Activated CD8-positive, alpha-beta T cell treated with anti-CD3 and anti-CD28 coated beads, Interleukin-2, amount 10 ng/mL, durations not matched to agents 7 days and 5 days (primary cell): ENCODE measurements at regions not wholly inside any gene's neighbourhood (a gene's known extent, or its start where the extent isn't known, plus 50 kb on each side); places are given as distances from the start of the nearest gene placed in this dataset.

Experiments used
- ATAC-seq: fragments of 150-1000 bp; cut with Tn5 transposase; one replicate; pipeline ENCODE4 v1.10.0; 2021; ENCODE audit warnings: moderate library complexity
- CTCF ChIA-PET: fragments of 350-600 bp; sonication (Branson Sonifier 250); formaldehyde crosslinking; loops from one replicate; lab custom pipeline; 2021; ENCODE audit warnings: antibody characterized with exemption; lab: Charles Lee
- POLR2A ChIA-PET: fragments of 350-600 bp; sonication (Branson Sonifier 250); formaldehyde crosslinking; loops from one replicate; lab custom pipeline; 2021; ENCODE audit warnings: antibody characterized with exemption; lab: Charles Lee
- DNase-seq: peaks from one replicate; pipeline ENCODE4 v3.0.0-alpha.2; 2020
- H3K27ac Mint-ChIP-seq: one replicate; pipeline ENCODE4 v1.8.0; 2021; ENCODE audit warnings: mild to moderate bottlenecking, mixed read lengths
- H3K27me3 Mint-ChIP-seq: one replicate; pipeline ENCODE4 v1.8.0; 2021; ENCODE audit warnings: low read depth, mixed read lengths
- H3K36me3 Mint-ChIP-seq: one replicate; pipeline ENCODE4 v1.8.0; 2021; ENCODE audit warnings: low read depth, mixed read lengths
- H3K4me1 Mint-ChIP-seq: one replicate; pipeline ENCODE4 v1.8.0; 2021; ENCODE audit warnings: low read depth, mixed read lengths
- H3K4me3 Mint-ChIP-seq: one replicate; pipeline ENCODE4 v1.8.0; 2021; ENCODE audit warnings: mild to moderate bottlenecking, mixed read lengths
- H3K9me3 Mint-ChIP-seq: one replicate; pipeline ENCODE4 v1.8.0; 2022; ENCODE audit warnings: mixed read lengths; ENCODE audit not compliant: insufficient read depth

DNA sequence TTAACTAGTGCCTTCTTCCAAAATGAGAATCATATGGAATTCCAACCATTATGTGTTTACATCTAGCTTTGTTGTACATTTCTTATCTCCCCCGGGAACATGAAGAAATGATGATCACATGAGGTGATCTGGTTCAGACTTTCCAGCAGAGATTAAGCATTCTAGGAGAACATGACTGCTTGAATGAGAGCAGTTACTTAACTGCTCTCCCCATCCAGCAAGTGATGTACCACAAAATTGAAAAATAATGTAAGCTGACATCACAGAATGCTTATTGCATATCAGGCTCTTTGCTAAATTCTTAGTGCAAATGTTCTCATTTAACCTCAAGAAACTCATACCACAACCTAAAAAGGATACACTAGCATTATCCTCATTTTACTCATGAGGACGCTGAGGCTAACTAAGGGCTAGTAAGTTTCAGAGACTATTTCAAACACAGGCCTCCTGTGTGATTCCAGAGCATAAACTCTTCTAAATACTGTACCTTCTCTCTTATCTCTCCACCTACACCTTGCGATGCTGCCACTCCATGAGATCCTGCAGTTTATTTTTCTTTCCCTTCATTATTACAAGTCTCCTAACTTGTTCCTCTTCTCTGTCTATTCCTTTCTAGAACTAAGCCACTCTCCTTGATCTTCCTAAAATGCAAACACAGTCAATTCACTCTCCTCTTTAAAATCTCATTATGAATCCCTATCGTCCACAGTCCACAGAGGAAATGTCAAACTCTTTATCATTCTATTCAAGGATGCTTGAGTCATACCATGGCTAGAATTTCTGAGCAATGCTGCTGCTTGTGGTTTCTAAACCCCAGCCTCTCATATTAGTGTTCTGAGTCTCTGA lies 1224.8 kb upstream of the ZEB2 start:
- Mint-ChIP-seq H3K27me3 (no peaks in the 10 kb centered on the region), H3K9me3 (no peaks in the 10 kb centered on the region), H3K27ac (no peak overlapping the region), H3K36me3 (no peaks in the 10 kb centered on the region), H3K4me1 (peaks cover 4% of the 10 kb centered on the region), H3K4me3 (no peak overlapping the region)
- no peak for DNase-seq
- ChIA-PET POLR2A (no interaction called here), CTCF (no interaction called here)
- ATAC-seq, result no peak

GRCh38 chr2:145743011-145743410 lies 1223.1 kb upstream of the ZEB2 start:
- Mint-ChIP-seq H3K4me1 (peaks cover 4% of the 10 kb centered on the region), H3K4me3 (no peak overlapping the region), H3K27ac (no peak overlapping the region), H3K27me3 (no peaks in the 10 kb centered on the region), H3K9me3 (no peaks in the 10 kb centered on the region), H3K36me3 (no peaks in the 10 kb centered on the region)
- ChIA-PET CTCF (no interaction called here), POLR2A (no interaction called here)
- DNase-seq (no peak), ATAC-seq (no peak)

- H3K4me1 Mint-ChIP-seq, result peaks cover 4% of the 10 kb centered on the region
- ChIA-PET CTCF (interaction anchor here (1.0 kb wide), 1 partner anchor 11 kb away, joined by 3 read pairs; no protein-coding TSS in a partner anchor), POLR2A (no interaction called here)
- H3K9me3 Mint-ChIP-seq, result no peaks in the 10 kb centered on the region
- ATAC-seq, result no peak
- H3K27me3 Mint-ChIP-seq, result no peaks in the 10 kb centered on the region
- H3K36me3 Mint-ChIP-seq, result no peaks in the 10 kb centered on the region
- DNase-seq, result no peak
- H3K27ac Mint-ChIP-seq, result no peak overlapping the region
- no peak overlapping the region for H3K4me3 Mint-ChIP-seq
Measured at GRCh38 chr2:145741636-145742035, 1221.7 kb upstream of the ZEB2 start.

GRCh38 chr2:145741181-145741580 lies 1221.3 kb upstream of the ZEB2 start:
- H3K36me3 Mint-ChIP-seq, result no peaks in the 10 kb centered on the region
- POLR2A ChIA-PET, result no interaction called here
- DNase-seq, result no peak
- no peak overlapping the region for H3K27ac Mint-ChIP-seq
- ATAC-seq, result no peak
- CTCF ChIA-PET, result interaction anchor here (1.0 kb wide), 1 partner anchor 12 kb away, joined by 3 read pairs; no protein-coding TSS in a partner anchor
- H3K9me3 Mint-ChIP-seq, result no peaks in the 10 kb centered on the region
- H3K4me3 Mint-ChIP-seq, result no peak overlapping the region
- peaks cover 4% of the 10 kb centered on the region for H3K4me1 Mint-ChIP-seq
- H3K27me3 Mint-ChIP-seq, result no peaks in the 10 kb centered on the region

DNA sequence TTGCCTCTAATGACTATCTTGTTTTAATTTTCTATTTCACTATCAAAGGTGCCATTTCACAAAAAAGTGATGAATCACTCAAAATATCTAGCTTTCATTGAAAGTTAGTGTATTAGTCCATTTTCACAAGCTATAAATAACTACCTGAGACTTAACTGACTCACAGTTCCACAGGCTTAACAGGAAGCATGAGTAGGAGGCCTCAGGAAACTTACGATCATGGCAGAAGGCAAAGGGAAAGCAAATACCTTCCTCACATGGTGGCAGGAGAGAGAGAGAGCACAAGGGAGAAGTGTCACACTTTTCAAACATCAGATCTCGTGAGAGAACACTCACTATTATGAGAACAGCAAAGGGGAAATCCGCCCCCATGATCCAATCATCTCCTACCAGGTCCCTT lies 1220.4 kb upstream of the ZEB2 start:
- H3K27ac Mint-ChIP-seq, result no peak overlapping the region
- no peaks in the 10 kb centered on the region for H3K9me3 Mint-ChIP-seq
- no peak overlapping the region for H3K4me3 Mint-ChIP-seq
- no peaks in the 10 kb centered on the region for H3K27me3 Mint-ChIP-seq
- POLR2A ChIA-PET, result no interaction called here
- ATAC-seq, result no peak
- CTCF ChIA-PET, result interaction anchor here (1.3 kb wide), 1 partner anchor 13 kb away, joined by 4 read pairs; no protein-coding TSS in a partner anchor
- H3K36me3 Mint-ChIP-seq, result no peaks in the 10 kb centered on the region
- peaks cover 4% of the 10 kb centered on the region for H3K4me1 Mint-ChIP-seq
- no peak for DNase-seq

DNA sequence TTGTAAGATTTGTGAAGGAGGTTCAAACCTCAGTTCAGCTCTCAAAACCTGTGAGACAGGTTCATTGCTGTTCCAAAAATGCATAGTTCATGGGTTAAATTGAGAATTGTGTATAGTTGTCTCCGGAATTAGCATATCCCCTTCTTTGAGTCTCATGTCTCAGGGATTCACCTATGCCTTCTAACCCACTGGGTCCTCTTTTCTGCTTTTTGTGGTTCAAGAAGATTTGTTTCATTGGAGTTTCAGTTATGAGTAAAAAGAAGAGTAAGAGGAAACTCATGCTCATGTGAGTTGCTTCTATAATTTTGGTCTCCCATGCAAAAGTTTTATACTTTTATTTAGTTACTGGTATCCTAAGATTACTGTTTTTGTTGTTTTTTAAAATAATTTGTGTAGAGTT lies 1219.8 kb upstream of the ZEB2 start:
- H3K4me1 Mint-ChIP-seq, result no peaks in the 10 kb centered on the region
- H3K9me3 Mint-ChIP-seq, result no peaks in the 10 kb centered on the region
- no peak overlapping the region for H3K4me3 Mint-ChIP-seq
- no peak for DNase-seq
- ATAC-seq, result no peak
- ChIA-PET POLR2A (no interaction called here), CTCF (interaction anchor here (1.3 kb wide), 1 partner anchor 13 kb away, joined by 4 read pairs; no protein-coding TSS in a partner anchor)
- H3K27me3 Mint-ChIP-seq, result no peaks in the 10 kb centered on the region
- H3K27ac Mint-ChIP-seq, result no peak overlapping the region
- H3K36me3 Mint-ChIP-seq, result no peaks in the 10 kb centered on the region

- ChIA-PET CTCF (interaction anchor here (1.0 kb wide), 1 partner anchor 16 kb away, joined by 3 read pairs; no protein-coding TSS in a partner anchor), POLR2A (no interaction called here)
- no peak overlapping the region for H3K27ac Mint-ChIP-seq
- H3K9me3 Mint-ChIP-seq, result no peaks in the 10 kb centered on the region
- no peak for ATAC-seq
- no peak overlapping the region for H3K4me3 Mint-ChIP-seq
- H3K27me3 Mint-ChIP-seq, result no peaks in the 10 kb centered on the region
- H3K36me3 Mint-ChIP-seq, result no peaks in the 10 kb centered on the region
- H3K4me1 Mint-ChIP-seq, result no peaks in the 10 kb centered on the region
- DNase-seq, result no peak
Measured at GRCh38 chr2:145736871-145737270, 1217.0 kb upstream of the ZEB2 start.

- no peaks in the 10 kb centered on the region for H3K27me3 Mint-ChIP-seq
- no peak overlapping the region for H3K27ac Mint-ChIP-seq
- no peaks in the 10 kb centered on the region for H3K9me3 Mint-ChIP-seq
- H3K4me1 Mint-ChIP-seq, result no peaks in the 10 kb centered on the region
- no peak for ATAC-seq
- H3K36me3 Mint-ChIP-seq, result no peaks in the 10 kb centered on the region
- ChIA-PET CTCF (no interaction called here), POLR2A (no interaction called here)
- DNase-seq, result no peak
- no peak overlapping the region for H3K4me3 Mint-ChIP-seq
Measured at GRCh38 chr2:145731467-145731866, 1211.5 kb upstream of the ZEB2 start.

- Mint-ChIP-seq H3K4me1 (no peaks in the 10 kb centered on the region), H3K27ac (no peak overlapping the region), H3K36me3 (no peaks in the 10 kb centered on the region), H3K4me3 (no peak overlapping the region), H3K27me3 (no peaks in the 10 kb centered on the region), H3K9me3 (no peaks in the 10 kb centered on the region)
- no peak for ATAC-seq
- CTCF ChIA-PET, result no interaction called here
- POLR2A ChIA-PET, result no interaction called here
- no peak for DNase-seq
Measured at GRCh38 chr2:145729993-145730770, 1210.3 kb upstream of the ZEB2 start.

DNA sequence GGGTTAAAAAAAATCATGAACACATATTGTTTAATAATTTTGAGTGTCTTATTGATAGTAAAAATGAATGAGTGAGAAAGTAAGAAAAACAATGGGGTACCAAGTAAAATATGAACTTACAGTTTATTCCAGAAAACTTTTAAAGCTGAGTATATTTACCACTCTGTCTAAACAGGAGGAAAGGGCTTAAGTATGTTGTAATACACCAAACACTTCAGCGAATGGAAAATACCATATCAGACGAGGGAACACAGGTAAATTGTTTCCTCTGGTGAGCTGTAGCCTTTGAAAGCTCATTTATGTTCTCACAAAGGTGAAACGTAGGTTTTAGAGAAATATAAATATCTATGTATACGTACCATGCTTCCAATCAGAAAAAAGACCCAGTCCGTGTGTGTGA lies 1209.6 kb upstream of the ZEB2 start:
- no peak for ATAC-seq
- no peak overlapping the region for H3K4me3 Mint-ChIP-seq

DNA sequence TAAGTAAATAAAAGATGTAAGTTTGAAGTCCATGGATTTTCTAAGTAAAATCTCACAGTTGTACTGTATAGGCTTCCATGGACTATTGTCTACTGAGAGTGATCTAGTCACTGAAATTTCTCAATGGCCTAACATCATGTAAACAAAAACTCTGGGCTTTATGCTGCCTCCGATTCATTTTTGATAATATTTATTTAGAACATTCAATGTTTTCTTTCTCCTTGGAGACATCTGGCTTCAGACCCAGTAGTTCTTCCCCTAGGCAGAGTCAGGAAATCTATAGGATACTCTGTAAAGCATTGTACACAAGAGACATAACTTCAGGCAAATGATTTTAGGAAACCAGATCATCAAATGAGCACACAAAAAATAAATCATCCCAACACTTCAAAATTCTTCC lies 1208.6 kb upstream of the ZEB2 start:
- Mint-ChIP-seq H3K27ac (no peak overlapping the region), H3K4me3 (no peak overlapping the region), H3K27me3 (no peaks in the 10 kb centered on the region), H3K9me3 (no peaks in the 10 kb centered on the region), H3K4me1 (no peaks in the 10 kb centered on the region), H3K36me3 (no peaks in the 10 kb centered on the region)
- DNase-seq (no peak), ATAC-seq (no peak)
- ChIA-PET CTCF (no interaction called here), POLR2A (no interaction called here)

More for the DNA sequence above, 1209.6 kb upstream of the ZEB2 start:
- Mint-ChIP-seq H3K36me3 (no peaks in the 10 kb centered on the region), H3K27me3 (no peaks in the 10 kb centered on the region), H3K9me3 (no peaks in the 10 kb centered on the region), H3K4me1 (no peaks in the 10 kb centered on the region), H3K27ac (no peak overlapping the region)
- DNase-seq, result no peak
- ChIA-PET CTCF (no interaction called here), POLR2A (no interaction called here)

- Mint-ChIP-seq H3K4me3 (no peak overlapping the region), H3K27ac (no peak overlapping the region), H3K36me3 (no peaks in the 10 kb centered on the region), H3K9me3 (no peaks in the 10 kb centered on the region), H3K4me1 (no peaks in the 10 kb centered on the region), H3K27me3 (no peaks in the 10 kb centered on the region)
- CTCF ChIA-PET, result no interaction called here
- POLR2A ChIA-PET, result no interaction called here
- no peak for ATAC-seq
- no peak for DNase-seq
Measured at GRCh38 chr2:145725876-145726275, 1206.0 kb upstream of the ZEB2 start.
